ENCODE measurements at regions not wholly inside any gene's neighbourhood (a gene's known extent, or its start where the extent isn't known, plus 50 kb on each side); places are given as distances from the start of the nearest gene placed in this dataset.

- DNase-seq (ENCODE audit: low spot score) = no peak
Measured at GRCh38 chr6:39995633-39996032, 61.4 kb upstream of the MOCS1 start.

GRCh38 chr6:39992861-39993622 is 58.8 kb upstream of the MOCS1 start:
- DNase-seq (ENCODE audit: low spot score) = no peak

Data from ureter (tissue), 1 donor.